ENCODE measurements at regions not wholly inside any gene's neighbourhood (a gene's known extent, or its start where the extent isn't known, plus 50 kb on each side); places are given as distances from the start of the nearest gene placed in this dataset.

DNA sequence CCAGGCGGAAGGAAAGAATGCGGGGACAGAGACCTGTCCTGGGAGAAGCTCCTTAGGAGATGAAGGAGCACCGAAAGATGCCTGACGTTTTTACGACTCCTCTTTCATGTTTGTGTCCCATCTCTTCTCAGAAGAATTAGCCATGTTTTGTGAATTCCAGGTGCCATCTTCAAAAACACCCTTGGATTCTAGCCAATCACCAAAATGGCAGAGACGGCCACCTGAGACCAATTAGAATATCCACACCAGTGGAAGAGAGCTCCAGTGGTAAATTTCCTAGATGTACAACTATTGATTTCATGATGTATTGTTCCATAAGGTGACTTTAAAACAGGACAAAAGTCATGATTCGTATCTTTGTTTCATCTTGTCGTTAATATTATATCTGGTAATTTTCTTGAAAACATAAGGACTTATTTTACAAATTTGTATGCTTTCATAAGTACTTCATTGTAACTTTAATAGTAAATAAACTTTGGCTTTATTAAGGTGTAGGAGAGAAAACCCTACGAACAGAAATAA is 62.3 kb upstream of the NUDT4 start:
- no peak overlapping the region for H2BK12ac ChIP-seq (ENCODE audit: low read depth, low read length)
- no peak overlapping the region for H3K4me3 ChIP-seq (ENCODE audit: extremely low read depth in 1 of 4, insufficient read depth in 2 of 4, low read depth in 3 of 4, low read length in 4 of 4)
- ChIA-PET CTCF (ENCODE audit: partially characterized antibody) (interaction anchor here (1.1 to 1.4 kb wide), 2 partner anchors 26 to 217 kb away, joined by 4 read pairs; no protein-coding TSS in a partner anchor), POLR2A (ENCODE audit: partially characterized antibody) (no interaction called here)
- no peaks in the 10 kb centered on the region for H3K4me1 ChIP-seq (replicated peaks in 1 of 4; ENCODE audit: control insufficient read depth in 3 of 4, insufficient read depth in 4 of 4, low read length in 3 of 4)
- H2BK120ac ChIP-seq (replicated peaks; ENCODE audit: low read depth, low read length): no peak overlapping the region
- H3K36me3 ChIP-seq (ENCODE audit: control insufficient read depth in 2 of 4, insufficient read depth in 4 of 4, low read length in 3 of 4): no peaks in the 10 kb centered on the region
- no peak overlapping the region for H4K8ac ChIP-seq (ENCODE audit: extremely low read depth, insufficient read depth, low read length)
- no peak overlapping the region for H4K5ac ChIP-seq (ENCODE audit: insufficient read length, low read depth, low read length)
- H3K27me3 ChIP-seq (replicated peaks in 1 of 4; ENCODE audit: control insufficient read depth in 3 of 4, extremely low read depth in 1 of 4, insufficient read depth in 3 of 4, low read length in 3 of 4): no peaks in the 10 kb centered on the region
- no peak overlapping the region for H2BK15ac ChIP-seq (ENCODE audit: low read length)
- DNase-seq (ENCODE audit: low read depth in 1 of 2, low spot score in 2 of 2): no peak
- 93% methylated on average over 9 of the region's 9 CpGs; no CpG with 5 or more reads in 1 of the 2 experiments for whole genome bisulfite sequencing, 2 experiments (ENCODE audit: extremely low coverage in 1 of 2, insufficient coverage in 1 of 2, insufficient read length in 1 of 2, insufficient replicate concordance in 2 of 2, low coverage in 1 of 2, low lambda C conversion rate in 2 of 2, missing lambda C conversion rate in 1 of 2)
- no peak overlapping the region for H2AK5ac ChIP-seq (ENCODE audit: low read depth, low read length)
- no peak overlapping the region for H3K9ac ChIP-seq (replicated peaks in 1 of 4; ENCODE audit: extremely low read depth in 1 of 4, low read depth in 3 of 4, low read length in 3 of 4)
- H3K14ac ChIP-seq (ENCODE audit: insufficient read length): no peak overlapping the region
- no peak overlapping the region for H2AFZ ChIP-seq (ENCODE audit: low read length)
- H4K20me1 ChIP-seq (replicated peaks in 1 of 2; ENCODE audit: control insufficient read depth in 1 of 2, insufficient read depth in 2 of 2, low read length in 2 of 2): no peaks in the 10 kb centered on the region
- no peaks in the 10 kb centered on the region for H3K23me2 ChIP-seq (ENCODE audit: low read depth, low read length)
- no peaks in the 10 kb centered on the region for H3K79me1 ChIP-seq (ENCODE audit: low read depth, low read length)
- no peak overlapping the region for H4K91ac ChIP-seq (replicated peaks; ENCODE audit: insufficient read length, low read length)
- no peak overlapping the region for H3K27ac ChIP-seq (ENCODE audit: low read depth, low read length)
- H3K23ac ChIP-seq (ENCODE audit: insufficient read length): no peak overlapping the region
- H2BK20ac ChIP-seq (ENCODE audit: low read length): no peak overlapping the region
- no peaks in the 10 kb centered on the region for H3K9me3 ChIP-seq (ENCODE audit: insufficient read depth in 2 of 2, low read depth in 1 of 2, low read length in 1 of 2)
- no peak overlapping the region for H3K4me2 ChIP-seq (ENCODE audit: insufficient read depth in 1 of 2, low read depth in 2 of 2, low read length in 2 of 2)
- no peaks in the 10 kb centered on the region for H3K79me2 ChIP-seq (ENCODE audit: control insufficient read depth in 1 of 2, insufficient read depth in 2 of 2, low read length in 2 of 2)
- H3K4ac ChIP-seq (replicated peaks; ENCODE audit: insufficient read length, low read depth, low read length): no peak overlapping the region
- no peak overlapping the region for H2BK5ac ChIP-seq (ENCODE audit: low read depth, low read length)
- no peak for FAIRE-seq
- no peak overlapping the region for H3K18ac ChIP-seq (ENCODE audit: extremely low read depth, low read length)
- no peak overlapping the region for H3K56ac ChIP-seq (replicated peaks; ENCODE audit: insufficient read length, low read depth, low read length)
- TF ChIP-seq EGR1 (IDR thresholded peaks at IDR 0.05; ENCODE audit: borderline replicate concordance, low read depth, low read length): no peak
- no peak for TF ChIP-seq JUN (IDR thresholded peaks at IDR 0.05; ENCODE audit: low read depth, low read length)
- TF ChIP-seq, protein P1, sequence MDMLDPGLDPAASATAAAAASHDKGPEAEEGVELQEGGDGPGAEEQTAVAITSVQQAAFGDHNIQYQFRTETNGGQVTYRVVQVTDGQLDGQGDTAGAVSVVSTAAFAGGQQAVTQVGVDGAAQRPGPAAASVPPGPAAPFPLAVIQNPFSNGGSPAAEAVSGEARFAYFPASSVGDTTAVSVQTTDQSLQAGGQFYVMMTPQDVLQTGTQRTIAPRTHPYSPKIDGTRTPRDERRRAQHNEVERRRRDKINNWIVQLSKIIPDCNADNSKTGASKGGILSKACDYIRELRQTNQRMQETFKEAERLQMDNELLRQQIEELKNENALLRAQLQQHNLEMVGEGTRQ (IDR thresholded peaks at IDR 0.05; ENCODE audit: low read length): no peak
- no peak for TF ChIP-seq BACH1 (IDR thresholded peaks at IDR 0.05; ENCODE audit: low read length)

Measured in H1 (cell line).